LNCaP clone FGC (cell line): ENCODE measurements at regions not wholly inside any gene's neighbourhood (a gene's known extent, or its start where the extent isn't known, plus 50 kb on each side); places are given as distances from the start of the nearest gene placed in this dataset.

Experiments used
- DNase-seq: peaks from one replicate; pipeline ENCODE4 v3.0.0-alpha.2; 2011; ENCODE audit warnings: low read depth
- H3K4me3 ChIP-seq: 2 replicates; pipeline ENCODE4 v1.5.1; 2011; ENCODE audit warnings: mild to moderate bottlenecking, low read depth, low read length, control low read depth
- CTCF ChIP-seq: IDR thresholded peaks from 2 replicates; pipeline ENCODE4 v1.5.1; 2012; ENCODE audit warnings: mild to moderate bottlenecking; ENCODE audit not compliant: control insufficient read depth, insufficient read depth; ENCODE audit errors: extremely low read depth

GRCh38 chr1:232487236-232487635 lies 142.7 kb downstream of the SIPA1L2 start:
- H3K4me3 ChIP-seq, result no peak overlapping the region
- no peak for DNase-seq
- no peak for TF ChIP-seq CTCF

- no peak overlapping the region for H3K4me3 ChIP-seq
- DNase-seq, result no peak
- TF ChIP-seq CTCF, result no peak
These were observed 143.3 kb downstream of the SIPA1L2 start for GRCh38 chr1:232486454-232487207.

- no peak for DNase-seq
- no peak for TF ChIP-seq CTCF
- H3K4me3 ChIP-seq, result no peak overlapping the region
These were observed 143.9 kb downstream of the SIPA1L2 start for GRCh38 chr1:232486006-232486405.

GRCh38 chr1:232484856-232485255 lies 145.1 kb downstream of the SIPA1L2 start:
- DNase-seq, result no peak
- no peak overlapping the region for H3K4me3 ChIP-seq
- TF ChIP-seq CTCF, result no peak

- DNase-seq, result no peak
- no peak for TF ChIP-seq CTCF
- no peak overlapping the region for H3K4me3 ChIP-seq
These were observed 146.1 kb downstream of the SIPA1L2 start for GRCh38 chr1:232483826-232484225.

- no peak for DNase-seq
- no peak for TF ChIP-seq CTCF
- H3K4me3 ChIP-seq, result no peak overlapping the region
These were observed 148.8 kb downstream of the SIPA1L2 start for GRCh38 chr1:232481091-232481490.

- no peak for TF ChIP-seq CTCF
- no peak for DNase-seq
These were observed 152.2 kb downstream of the SIPA1L2 start for GRCh38 chr1:232477728-232478127.

More at GRCh38 chr1:232477728-232478127, 152.2 kb downstream of the SIPA1L2 start:
- H3K4me3 ChIP-seq, result no peak overlapping the region
